Lower leg skin (tissue), 3 donors: ENCODE measurements at regions not wholly inside any gene's neighbourhood (a gene's known extent, or its start where the extent isn't known, plus 50 kb on each side); places are given as distances from the start of the nearest gene placed in this dataset.

Experiments
- CTCF ChIP-seq, 3 donors: fragments of 450-650 bp; IDR thresholded peaks; one replicate each; pipeline ENCODE4 v1.5.1; 2016; ENCODE audit warnings: antibody characterized with exemption in 3 of 3, mild to moderate bottlenecking in 3 of 3, moderate library complexity in 2 of 3
- POLR2A ChIP-seq, 2 donors: fragments of 450-650 bp; IDR thresholded peaks; one replicate each; pipeline ENCODE4 v1.6.1; 2016 to 2017; ENCODE audit warnings: antibody characterized with exemption in 2 of 2, mild to moderate bottlenecking in 1 of 2, moderate library complexity in 1 of 2

GRCh38 chr17:34841467-34841866 is 119.8 kb downstream of the CCT6B start:
- TF ChIP-seq CTCF (IDR thresholded peaks at IDR 0.05) (no peak), POLR2A (IDR thresholded peaks at IDR 0.05) (no peak)
